Loucy (cell line): ENCODE measurements at regions not wholly inside any gene's neighbourhood (a gene's known extent, or its start where the extent isn't known, plus 50 kb on each side); places are given as distances from the start of the nearest gene placed in this dataset.

ENCODE experiments used
- EZH2phosphoT487 ChIP-seq: fragments of 200-600 bp; IDR thresholded peaks from 2 replicates; pipeline ENCODE4 v1.6.1; 2018; ENCODE audit warnings: antibody characterized with exemption, mild to moderate bottlenecking, moderate library complexity, borderline replicate concordance
- TF ChIP-seq, protein P1 (sequence below): fragments of 200-600 bp; sonication (generic); conservative IDR thresholded peaks from 2 replicates; pipeline ENCODE4 v1.5.1; 2014; ENCODE audit warnings: mild to moderate bottlenecking, antibody characterized with exemption, low read length

DNA sequence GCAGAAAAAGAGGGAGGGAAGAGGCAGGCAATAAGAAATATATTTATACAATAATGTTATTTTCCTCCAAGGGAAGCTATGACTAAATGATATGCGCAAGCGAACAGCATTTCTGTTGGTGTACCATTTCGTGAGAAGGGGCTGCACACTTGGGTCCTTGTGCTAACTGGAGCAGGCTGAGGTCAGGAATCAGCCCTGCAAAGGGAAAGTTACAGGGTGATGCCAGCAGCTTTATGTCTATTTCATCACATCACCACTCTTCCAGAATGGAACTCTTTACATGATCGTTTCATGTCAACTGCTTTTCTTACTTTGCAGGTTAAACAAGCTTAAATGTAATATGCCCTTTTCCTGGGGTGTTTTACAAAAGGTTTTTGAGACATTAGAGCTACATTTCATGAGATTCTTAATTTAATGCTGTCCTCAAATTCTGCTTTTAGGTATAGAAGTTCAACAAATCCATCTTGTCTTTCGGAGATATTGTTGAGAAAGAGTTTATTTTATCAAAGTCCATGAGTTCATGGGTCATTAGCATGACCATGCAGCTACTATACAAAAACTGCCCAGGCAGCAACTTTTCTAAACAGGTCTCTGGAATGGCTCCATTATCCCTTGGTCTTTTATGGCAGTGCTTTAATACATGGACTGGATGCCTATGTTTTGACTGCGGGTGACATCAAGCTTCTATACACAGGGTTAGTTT, 443.8 kb downstream of the TENT5A start:
- TF ChIP-seq, protein P1, sequence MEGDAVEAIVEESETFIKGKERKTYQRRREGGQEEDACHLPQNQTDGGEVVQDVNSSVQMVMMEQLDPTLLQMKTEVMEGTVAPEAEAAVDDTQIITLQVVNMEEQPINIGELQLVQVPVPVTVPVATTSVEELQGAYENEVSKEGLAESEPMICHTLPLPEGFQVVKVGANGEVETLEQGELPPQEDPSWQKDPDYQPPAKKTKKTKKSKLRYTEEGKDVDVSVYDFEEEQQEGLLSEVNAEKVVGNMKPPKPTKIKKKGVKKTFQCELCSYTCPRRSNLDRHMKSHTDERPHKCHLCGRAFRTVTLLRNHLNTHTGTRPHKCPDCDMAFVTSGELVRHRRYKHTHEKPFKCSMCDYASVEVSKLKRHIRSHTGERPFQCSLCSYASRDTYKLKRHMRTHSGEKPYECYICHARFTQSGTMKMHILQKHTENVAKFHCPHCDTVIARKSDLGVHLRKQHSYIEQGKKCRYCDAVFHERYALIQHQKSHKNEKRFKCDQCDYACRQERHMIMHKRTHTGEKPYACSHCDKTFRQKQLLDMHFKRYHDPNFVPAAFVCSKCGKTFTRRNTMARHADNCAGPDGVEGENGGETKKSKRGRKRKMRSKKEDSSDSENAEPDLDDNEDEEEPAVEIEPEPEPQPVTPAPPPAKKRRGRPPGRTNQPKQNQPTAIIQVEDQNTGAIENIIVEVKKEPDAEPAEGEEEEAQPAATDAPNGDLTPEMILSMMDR, result no peak
- no peak for TF ChIP-seq EZH2phosphoT487
